ENCODE measurements at regions not wholly inside any gene's neighbourhood (a gene's known extent, or its start where the extent isn't known, plus 50 kb on each side); places are given as distances from the start of the nearest gene placed in this dataset.

DNA sequence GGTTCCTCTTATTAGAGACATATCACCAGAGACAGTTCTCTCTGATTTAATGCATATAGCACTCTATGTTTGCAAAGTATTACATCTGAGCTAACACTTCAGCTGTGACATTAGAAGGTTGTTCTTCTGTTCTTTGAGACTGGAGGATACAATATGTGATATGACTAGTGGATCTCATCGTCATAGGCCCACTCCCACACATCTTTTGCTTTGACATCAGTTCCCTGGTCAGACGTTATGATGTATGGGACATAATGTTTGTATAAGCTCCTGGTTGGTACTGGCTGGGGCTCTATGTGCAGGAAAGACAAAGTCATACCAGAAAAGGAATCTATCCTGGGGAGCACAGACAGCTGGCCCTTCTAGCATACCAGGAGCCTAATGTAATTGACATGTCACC is 57.7 kb upstream of the MAML3 start:
- DNase-seq, result no peak

DNA sequence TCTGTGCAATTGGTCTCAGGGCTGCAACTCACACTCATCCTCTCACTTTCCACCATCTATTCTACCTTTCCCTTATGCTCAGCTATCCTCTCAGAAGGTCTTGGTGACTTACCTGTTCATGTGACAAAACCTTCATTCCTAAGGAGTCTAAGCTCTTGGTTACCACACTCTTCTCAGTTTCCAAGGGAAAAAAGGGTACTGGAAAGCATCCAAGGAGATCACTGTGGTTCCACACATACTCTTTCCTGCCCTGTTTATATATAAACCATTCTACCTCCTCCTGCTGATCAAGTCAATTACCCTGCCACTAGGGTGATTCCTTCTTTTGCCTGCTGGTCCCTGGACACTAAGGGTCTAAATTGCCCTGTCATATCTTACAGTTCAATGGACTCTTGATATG is 57.2 kb upstream of the MAML3 start:
- no peak for DNase-seq

DNA sequence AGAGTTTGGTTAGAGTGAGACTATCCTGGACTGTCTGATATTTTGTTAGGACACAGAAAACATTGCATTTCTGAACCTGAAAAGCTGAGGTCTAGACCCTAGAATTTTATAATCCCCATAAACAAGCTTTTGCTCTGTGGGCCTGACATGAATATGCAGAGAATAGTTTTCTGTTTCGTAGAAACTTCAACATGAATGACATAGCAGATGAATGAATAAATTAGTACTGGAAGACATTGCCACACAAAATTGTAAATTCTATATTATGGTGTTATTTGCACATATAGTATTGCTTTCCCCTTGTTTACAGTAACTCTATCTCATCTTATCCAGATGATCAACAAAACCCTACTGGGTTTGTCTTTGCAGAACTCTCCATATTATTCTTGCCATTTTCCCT is 54.9 kb upstream of the MAML3 start:
- DNase-seq, result no peak
